HG02973 (cell line): ENCODE measurements at regions not wholly inside any gene's neighbourhood (a gene's known extent, or its start where the extent isn't known, plus 50 kb on each side); places are given as distances from the start of the nearest gene placed in this dataset.
"Not testable (repeated sequence)": the region's sequence is repeated elsewhere in the genome, so short reads cannot be mapped to it uniquely, and the experiment has no call there.

Experiments
- ATAC-seq: cut with Tn5 transposase; IDR thresholded peaks from one replicate; pipeline ENCODE4 v1.9.1; 2021; ENCODE audit warnings: moderate library complexity; ENCODE audit not compliant: unreplicated experiment

DNA sequence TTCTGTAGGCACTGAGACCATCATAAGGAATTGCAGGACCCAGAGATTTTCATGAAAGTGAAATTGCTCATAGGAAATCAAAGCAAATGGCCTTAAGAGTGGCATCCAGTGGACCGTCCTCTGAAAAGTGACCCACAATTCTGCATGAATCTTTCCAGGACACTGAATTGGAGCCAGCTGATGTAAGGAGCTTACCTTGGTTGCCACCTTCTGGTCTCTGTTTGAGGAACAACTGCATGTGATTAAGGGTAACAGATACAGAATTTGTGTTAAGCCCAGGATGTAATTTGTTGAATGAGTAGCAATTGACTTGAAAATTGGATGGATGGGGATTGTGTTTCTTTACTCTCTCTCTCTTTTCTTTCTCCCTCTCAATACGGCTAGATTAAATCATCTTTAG is 49.9 kb upstream of the GAS1 start:
- no peak for ATAC-seq

DNA sequence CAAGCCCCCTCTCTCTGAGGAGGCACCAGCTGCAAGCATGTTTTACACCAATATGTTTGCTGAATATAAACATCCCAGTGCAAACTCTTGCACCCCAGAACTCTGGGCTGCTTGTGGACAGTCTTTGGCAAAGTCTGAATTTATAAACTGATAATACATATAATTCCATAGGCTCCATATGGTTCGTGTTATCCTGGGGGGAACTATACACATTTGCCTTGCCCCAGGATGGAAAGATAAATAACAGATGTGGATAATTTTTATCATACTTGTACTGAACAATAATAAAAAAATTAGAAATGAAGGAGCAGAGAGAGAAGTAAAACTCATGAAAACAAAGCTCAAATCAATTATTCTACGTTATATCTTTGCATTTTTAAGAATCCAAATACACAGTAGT is 50.6 kb upstream of the GAS1 start:
- ATAC-seq: no peak

- no peak for ATAC-seq
Measured at GRCh38 chr9:87002517-87002916, 55.2 kb upstream of the GAS1 start.

DNA sequence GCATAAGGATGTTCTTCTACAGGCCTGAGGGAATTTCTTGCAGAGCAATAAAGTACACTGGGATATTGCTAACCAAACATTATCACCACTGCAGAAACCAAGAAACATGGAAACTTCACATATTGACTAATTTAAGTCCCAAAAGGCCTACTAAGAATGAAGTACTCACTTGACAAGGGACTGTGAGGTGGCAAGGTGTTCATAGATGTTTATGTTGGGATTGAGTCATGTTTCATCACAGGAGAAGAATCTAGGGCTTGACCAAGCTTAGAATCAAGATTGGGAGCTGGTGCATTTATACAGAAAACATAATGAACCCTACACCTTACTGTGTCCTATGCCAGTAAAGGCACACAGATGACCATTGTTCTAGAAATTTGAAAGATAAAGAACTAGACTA is 56.7 kb upstream of the GAS1 start:
- no peak for ATAC-seq

DNA sequence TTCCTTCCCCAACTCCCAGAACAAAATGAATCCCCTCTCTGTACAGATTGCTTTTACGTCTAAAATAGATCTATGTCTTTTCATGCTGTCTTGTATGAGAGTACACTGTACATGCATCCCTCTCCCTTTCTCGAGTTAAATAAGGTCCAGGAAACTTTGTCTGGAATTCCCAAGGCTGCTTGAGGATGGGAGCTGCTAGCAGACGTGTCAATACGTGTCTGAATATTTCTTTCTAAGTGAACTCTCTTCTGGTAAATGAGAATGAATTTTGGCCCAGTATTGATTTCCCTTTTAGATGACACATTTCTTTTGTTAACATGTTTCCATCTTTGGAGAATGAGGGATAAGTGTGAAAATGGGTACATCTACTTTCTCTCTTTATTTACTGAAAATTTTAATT is 59.6 kb upstream of the GAS1 start:
- ATAC-seq: no peak

DNA sequence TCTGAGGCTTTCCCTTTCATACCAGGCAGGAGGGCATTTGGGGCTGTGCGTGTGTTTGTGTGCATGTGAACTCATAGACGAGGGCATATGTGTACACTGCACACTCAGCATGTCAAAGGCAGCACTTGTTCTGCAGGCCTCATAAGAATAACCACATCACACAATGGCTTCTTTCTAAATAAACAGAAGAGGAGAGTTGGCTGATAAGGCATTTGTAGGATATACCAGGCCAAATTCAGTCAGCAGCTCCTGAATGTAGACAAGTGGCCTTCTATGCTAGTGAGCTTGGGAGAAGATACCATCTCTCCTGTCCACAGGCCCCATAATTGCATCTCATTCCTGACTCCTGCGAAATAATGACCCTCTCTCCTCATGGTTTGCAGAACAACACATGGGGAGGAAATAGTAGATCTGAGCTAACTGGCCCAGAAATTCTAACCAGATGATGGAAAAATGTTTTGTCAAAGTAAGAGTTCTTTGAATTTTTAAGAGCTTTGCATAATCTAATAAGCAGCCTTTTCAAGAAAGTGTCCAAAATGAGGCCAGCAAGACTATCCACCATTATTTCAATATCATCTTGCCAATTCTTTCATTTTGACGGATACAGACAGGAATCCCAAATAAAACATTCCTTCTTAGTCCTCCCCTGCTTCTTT is 60.5 kb upstream of the GAS1 start:
- ATAC-seq: no peak

DNA sequence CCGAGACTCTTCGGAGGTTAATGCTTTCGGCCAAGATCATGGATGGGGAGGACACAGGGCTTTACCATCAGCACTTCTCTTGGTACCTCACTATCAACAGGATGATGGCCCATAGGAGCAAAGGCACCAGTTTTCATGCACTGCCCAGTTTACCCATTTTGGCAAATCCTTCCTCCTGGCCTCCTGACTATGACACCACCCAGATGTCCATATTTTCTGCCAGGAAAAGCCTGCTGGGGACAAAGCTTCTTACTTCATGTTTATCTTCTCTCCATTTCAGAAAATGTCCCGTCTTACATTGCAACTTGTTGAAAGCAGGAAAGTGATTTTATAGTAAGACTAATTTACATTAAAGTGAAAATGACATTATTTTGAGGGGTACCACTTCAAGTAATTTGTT is 61.4 kb upstream of the GAS1 start:
- no peak for ATAC-seq

- no peak for ATAC-seq
Measured at GRCh38 chr9:87010626-87011025, 63.3 kb upstream of the GAS1 start.

DNA sequence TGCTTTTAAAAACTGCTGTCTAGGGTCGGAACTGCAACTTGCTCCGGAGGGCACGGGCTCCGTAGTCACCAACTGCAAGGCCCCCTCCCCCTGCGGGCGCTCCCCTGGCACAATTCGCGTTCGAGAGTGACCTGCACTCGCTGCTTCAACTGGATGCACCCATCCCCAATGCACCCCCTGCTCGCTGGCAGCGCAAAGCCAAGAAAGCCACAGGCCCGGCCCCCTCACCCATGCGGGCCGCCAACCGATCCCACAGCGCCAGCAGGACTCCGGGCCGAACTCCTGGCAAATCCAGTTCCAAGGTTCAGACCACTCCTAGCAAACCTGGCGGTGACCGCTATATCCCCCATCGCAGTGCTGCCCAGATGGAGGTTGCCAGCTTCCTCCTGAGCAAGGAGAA is 64.2 kb upstream of the GAS1 start:
- ATAC-seq: no peak

GRCh38 chr9:87013490-87013889 is 66.2 kb upstream of the GAS1 start:
- no peak for ATAC-seq

GRCh38 chr9:87014436-87014835 is 67.1 kb upstream of the GAS1 start:
- no peak for ATAC-seq

DNA sequence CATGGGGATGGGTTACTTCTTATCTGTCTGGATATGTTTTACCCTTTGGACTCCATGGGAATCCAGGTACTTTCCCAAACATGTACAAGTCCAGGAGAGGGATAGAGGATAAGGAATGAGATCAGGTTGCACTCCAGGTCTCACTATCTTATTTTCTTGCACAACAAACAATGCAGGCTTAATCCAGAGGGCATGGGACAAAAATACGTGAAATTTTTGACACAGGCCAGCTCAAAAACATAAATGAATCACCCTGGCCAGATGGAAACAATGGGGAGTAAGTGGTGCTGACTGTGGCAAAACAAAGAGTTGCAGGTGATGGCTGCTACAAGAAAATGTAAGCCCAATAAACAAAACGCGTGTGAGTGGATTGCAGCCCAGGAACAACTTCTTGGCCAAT is 69.4 kb upstream of the GAS1 start:
- ATAC-seq: no peak

DNA sequence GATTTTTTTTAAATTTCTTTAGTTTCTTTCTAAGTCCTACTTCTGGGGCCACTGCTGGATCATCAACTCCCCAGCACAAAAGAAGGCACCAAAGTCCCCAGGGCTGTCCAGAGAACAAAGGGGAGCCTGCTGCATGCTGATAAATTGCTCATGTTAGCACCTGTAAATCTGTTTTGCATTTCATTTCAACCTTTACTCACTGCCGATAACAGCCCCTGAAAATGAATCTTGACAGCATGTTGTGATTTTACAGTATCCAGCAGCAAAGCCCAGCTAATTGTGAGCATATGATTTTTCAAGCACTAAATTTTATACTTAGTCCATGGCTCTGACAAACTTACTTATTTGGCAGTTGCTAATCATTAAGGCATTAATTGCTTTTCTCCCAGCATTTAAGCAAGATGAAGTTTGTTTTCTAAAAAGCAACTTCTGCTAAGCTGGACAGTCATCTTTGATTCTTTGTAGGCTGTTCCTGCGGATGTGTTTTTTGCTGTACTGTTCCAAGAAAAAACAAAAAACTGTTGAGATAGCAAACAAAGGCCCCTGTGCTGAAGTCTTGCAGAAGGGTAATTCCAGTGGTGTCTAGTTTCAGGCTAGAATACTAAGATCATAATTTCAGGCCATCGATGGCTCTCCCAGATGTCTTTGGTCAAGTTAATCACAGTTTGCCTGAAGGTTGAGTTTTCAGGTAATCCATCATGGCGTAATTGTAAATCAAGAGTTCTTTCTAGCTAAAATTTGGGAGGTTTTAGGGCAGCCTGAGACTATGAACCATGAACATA is 73.1 kb upstream of the GAS1 start:
- ATAC-seq: no peak

GRCh38 chr9:87022178-87022577 is 74.9 kb upstream of the GAS1 start:
- ATAC-seq: no peak

DNA sequence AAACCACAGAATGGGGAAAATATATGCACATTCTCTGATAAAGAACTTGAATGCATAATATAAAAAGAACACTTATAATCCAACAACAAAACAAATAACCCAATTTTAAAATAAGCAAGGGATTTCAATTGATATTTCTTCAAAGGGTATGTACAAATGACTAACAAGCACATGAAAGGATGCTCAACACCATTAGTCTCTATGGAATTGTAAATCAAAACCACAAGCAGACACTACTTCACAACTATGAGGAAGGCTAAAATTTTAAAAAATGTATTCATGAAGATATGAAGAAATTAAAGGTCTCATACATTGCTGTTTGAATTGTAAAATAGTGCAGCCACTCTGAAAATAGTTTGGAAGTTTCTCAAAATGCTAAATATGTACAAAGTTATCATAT is 78.9 kb upstream of the GAS1 start:
- ATAC-seq: no peak

GRCh38 chr9:87028836-87029235 is 81.5 kb upstream of the GAS1 start:
- not testable (repeated sequence) for ATAC-seq

- ATAC-seq: no peak
Measured at GRCh38 chr9:87029905-87030304, 82.6 kb upstream of the GAS1 start.

DNA sequence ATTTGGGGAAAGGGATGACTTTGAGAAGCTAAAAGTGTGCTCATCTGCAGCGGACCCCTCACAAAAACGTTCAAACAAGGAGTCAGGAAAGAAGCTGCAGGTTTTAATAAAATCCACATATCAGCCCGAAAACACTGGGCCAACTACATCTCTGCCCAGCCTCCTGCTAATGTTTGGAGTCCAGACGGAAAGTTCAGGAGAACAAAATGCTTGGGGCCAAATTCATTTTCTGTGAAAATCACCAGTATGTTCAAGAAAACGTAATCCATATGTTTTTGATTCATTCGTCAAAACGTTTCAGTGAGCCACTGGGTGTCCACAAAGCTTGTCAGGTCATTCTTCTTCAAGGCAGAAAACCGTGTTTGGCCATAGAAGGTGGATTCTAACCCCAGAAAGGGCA is 87.5 kb upstream of the GAS1 start:
- no peak for ATAC-seq

DNA sequence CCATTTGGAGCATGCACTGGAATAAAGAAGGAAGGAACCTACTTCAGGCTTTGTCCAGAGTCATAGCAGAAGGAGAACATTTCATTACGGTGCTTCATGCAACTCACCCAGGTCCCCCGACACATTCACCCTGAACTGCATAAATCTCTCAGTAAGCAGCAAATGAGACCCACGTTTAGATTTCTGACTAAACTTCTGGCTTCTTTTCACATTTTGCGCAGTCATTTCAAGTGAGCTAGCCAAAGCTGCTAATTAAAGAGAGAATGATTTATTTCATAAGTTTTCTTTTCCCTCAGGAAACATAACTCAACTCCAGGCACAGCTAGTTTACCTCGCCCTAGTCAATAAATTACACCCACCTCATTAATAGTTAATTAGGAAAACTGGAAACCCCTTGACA is 88.6 kb upstream of the GAS1 start:
- ATAC-seq: no peak

GRCh38 chr9:87036506-87036905 is 89.2 kb upstream of the GAS1 start:
- ATAC-seq: no peak

DNA sequence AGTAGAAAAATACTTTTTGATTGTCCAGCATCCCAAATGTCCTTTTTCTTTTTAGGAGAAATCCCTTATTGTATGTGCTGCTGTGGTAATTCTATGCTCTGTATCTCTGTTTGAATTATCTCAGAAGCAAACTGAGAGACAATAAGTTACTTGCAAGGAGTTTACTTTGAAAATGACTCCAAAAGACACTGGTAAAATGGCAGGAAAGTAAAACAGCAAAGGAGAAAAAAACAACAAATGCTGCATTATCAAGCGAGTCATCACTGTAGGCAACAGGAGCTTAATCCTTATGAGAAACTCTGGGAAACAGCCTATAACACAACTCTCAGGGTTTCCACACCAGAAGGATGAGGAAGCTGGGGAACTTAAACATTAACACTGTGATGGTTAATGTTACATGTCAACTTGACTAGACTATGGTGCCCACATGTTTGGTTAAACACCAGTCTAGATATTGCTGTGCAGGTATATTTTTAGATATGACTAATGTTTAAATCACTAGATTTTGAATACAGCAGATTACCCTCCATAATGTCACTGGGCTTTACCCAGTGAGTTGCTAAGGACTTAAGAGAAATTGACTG is 92.6 kb upstream of the GAS1 start:
- ATAC-seq: no peak

- ATAC-seq: no peak
Measured at GRCh38 chr9:87040410-87041009, 93.2 kb upstream of the GAS1 start.
